HG02852 (cell line): ENCODE measurements at regions not wholly inside any gene's neighbourhood (a gene's known extent, or its start where the extent isn't known, plus 50 kb on each side); places are given as distances from the start of the nearest gene placed in this dataset.

Experiments
- ATAC-seq: cut with Tn5 transposase; IDR thresholded peaks from one replicate; pipeline ENCODE4 v1.9.1; 2021; ENCODE audit warnings: mild to moderate bottlenecking, moderate library complexity; ENCODE audit not compliant: unreplicated experiment

- no peak for ATAC-seq
Measured at GRCh38 chrX:69280933-69281332, 115.7 kb upstream of the PJA1 start.

GRCh38 chrX:69279234-69279633, 114.0 kb upstream of the PJA1 start:
- ATAC-seq, result no peak

DNA sequence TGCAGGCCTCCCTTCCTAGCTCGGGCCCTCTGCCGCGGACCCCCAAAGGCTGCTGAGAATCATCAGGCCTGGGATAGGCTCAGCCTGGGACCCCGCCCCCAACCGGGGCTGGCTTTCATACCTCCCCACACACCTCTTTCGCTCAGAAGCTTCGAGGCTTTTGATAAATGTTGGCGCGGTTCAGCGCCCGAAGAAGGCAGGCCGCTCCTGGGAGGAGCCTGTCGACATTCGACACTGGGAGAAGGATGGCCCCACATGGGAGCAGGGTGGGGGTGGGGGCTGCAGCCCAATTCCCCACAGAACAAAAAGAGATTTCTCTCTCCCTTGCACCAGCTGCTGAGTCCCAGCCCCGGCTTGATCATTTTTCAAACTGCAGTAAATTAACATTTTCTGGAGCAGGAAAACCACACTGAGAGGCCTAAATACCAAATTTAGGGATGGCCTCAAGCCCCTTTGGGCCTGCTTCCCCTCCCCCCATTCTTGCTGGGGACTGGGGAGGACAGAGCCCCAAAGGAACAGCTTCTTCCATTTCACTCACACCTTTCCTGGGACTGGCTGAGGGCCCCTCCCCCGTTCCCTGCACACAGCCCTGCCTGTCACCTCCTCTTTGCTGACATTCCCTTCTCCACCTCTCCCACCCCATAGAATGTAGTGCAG, 112.9 kb upstream of the PJA1 start:
- no peak for ATAC-seq

DNA sequence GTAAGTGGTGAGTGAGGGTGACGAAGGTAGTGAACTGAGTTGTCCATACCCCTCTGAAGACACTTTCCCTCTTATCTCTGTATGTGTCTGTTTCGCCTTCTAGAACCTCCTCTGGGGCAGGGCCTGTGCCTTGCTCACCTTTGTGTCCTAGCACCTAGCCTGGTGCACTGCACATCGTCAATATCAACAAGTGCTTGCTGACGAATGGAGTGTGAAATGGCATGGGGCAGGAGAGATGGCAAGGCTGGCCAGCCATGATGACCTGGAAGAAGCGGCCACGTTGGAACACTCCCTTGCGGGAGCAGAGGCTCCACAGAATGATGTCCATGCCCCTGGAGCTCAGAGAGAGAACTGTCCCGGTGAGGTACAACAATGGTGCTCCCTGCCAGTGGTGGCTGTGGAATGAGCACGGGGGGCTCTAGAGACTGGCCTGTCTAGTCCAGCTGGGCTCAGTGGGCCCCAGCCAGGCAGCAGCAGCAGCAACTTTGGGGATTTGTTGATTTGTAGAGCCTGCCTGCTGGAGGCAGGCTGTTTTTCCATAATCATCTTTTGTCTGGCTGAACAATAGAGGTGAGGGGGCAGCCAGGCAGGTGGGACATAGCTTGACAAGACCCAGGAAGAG, 112.2 kb upstream of the PJA1 start:
- ATAC-seq, result no peak

DNA sequence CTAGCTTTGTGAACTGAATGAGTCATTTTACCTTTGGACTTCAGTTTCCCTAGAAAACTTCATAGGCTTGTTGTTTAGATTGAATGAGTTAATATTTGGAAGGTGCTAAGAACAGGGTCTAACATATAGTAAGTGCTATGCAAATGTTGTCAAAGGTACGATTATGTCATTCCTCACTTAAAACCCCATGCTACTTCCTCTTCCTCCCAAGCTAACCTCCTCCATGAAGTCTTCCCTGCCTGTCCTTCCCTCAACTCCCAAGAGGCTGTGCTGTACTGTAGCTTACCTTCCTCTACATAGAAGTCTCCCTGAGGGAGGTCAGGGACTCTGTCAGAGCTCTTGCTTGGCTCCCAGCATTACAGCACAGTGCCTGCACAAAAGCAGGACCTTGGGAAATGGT, 103.4 kb upstream of the PJA1 start:
- no peak for ATAC-seq

DNA sequence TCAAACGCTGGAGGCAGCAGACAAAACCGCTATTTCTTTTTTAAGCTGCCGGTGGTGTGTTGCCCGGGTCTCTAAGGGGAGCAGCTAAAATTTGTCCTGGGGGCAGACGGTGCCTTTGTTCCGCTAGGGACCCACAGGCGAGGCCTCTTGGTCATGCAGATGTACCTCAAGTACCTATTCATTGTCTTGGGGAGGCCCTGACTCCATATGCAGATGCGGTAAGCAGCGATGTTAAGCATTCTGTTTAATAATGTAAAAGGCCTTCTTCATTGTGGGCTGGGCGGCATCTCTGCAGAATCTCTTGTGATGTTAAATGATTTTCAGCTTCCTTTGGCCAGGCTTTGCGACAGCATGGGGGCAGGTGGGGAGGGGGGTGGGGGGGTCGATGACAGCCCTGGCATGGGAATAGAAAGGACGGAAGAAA, 98.9 kb upstream of the PJA1 start:
- no peak for ATAC-seq

DNA sequence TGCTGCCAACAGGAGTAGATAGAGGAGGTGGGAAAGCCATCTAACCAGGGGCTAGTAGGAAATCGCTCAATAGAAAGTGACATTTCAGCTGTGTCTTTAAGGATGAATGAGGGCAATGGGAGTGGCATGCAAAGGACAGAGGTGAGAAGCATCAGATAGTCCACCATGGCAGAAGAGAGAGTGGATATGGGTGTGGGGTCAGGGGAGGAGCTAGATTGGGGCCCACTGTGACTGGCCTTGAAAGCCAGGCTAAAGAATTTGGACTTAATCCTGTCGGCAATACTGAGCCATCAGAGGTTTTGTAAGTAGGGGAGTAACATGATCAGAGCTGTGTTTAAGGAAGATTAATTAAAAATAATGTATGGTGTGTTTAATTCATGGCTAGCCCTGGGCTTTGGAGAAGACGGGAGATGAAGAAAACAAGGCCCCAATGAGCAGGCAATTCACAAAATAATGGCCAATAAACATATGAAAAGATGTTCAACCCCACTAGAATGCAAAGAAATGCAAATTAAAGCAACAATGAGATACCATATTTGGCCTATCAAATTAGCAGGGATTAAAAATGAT, 98.1 kb upstream of the PJA1 start:
- no peak for ATAC-seq

GRCh38 chrX:69262036-69262936, 97.0 kb upstream of the PJA1 start:
- ATAC-seq, result no peak

- no peak for ATAC-seq
Measured at GRCh38 chrX:69260169-69260568, 94.9 kb upstream of the PJA1 start.

DNA sequence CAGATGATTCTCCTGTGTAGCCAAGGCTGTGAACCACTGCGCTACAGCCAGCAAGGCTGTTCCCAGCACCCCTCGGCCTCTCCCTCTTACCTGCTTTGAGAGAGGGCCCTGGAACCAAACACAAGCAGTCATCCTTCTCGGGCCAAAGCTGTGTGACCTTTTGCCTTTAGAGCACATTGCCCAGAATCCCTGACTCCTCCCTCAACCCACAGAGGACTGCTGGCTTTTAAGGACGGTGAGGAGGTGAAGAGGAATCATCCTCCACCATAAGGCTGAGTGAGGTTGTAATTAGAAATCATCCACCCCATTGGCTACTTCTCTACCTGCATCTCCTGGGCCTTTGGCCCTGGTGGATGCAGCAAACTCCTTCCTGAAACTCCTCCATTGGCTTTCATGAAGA, 93.6 kb upstream of the PJA1 start:
- no peak for ATAC-seq

GRCh38 chrX:69257499-69258127, 92.4 kb upstream of the PJA1 start:
- ATAC-seq, result no peak

GRCh38 chrX:69256291-69256565, 91.0 kb upstream of the PJA1 start:
- ATAC-seq, result no peak

GRCh38 chrX:69255441-69256290, 90.4 kb upstream of the PJA1 start:
- ATAC-seq, result no peak

GRCh38 chrX:69253821-69254220, 88.6 kb upstream of the PJA1 start:
- ATAC-seq, result no peak

DNA sequence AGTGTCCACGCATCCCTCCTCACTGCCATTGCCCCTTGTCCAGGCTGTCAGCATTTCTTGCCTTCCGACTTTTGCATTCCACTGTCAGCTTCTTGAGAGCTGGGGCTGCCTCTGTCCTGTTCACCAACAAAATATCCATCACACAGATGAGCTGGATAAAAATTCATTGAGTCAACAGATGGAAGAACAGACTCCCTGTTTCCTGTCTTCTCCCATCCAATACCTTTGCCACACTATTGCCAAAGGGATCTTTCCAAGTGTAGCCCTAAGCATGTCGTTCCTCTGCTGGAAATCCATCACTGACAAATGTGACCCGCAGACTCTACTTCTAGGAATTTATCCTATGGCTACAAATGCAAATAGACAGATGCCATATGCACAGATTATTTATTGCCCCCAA, 78.0 kb upstream of the PJA1 start:
- no peak for ATAC-seq

DNA sequence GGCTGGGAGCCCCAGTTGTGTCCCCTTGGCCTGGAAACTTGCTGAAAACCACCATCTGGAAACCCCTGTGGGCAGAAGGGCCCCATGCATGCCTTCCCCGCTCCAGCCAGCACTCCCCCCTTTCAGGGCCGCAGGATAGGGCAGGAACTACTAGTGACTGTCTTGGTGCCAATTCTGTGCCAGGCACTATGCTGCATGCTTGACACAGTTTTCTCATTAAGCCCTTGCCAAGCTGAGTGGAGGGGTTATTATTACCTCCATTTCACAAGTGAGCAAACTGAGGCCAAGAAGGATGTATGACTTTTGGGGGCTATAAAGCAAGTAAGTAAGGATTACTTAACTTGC, 73.6 kb upstream of the PJA1 start:
- no peak for ATAC-seq

- no peak for ATAC-seq
Measured at GRCh38 chrX:69238114-69238886, 73.0 kb upstream of the PJA1 start.

DNA sequence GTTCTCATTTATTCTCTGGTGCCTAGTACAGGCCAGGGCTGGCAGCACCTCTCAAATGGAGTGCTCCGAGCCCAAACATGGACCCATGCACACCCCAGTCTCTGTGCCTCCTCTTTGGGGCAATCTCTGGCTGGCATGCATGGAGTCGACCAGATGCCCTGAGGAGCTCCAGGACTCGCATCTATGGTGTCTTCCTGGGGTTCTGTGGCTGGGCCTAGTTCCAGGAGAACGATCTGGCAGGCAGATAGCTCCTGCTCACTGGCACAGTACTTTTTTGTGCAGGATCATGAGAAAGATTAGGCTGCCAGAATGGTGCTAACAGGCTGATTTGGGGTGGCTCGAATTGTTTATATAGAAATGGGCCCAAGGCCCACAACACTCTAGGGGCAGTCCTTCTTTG, 72.0 kb upstream of the PJA1 start:
- no peak for ATAC-seq

DNA sequence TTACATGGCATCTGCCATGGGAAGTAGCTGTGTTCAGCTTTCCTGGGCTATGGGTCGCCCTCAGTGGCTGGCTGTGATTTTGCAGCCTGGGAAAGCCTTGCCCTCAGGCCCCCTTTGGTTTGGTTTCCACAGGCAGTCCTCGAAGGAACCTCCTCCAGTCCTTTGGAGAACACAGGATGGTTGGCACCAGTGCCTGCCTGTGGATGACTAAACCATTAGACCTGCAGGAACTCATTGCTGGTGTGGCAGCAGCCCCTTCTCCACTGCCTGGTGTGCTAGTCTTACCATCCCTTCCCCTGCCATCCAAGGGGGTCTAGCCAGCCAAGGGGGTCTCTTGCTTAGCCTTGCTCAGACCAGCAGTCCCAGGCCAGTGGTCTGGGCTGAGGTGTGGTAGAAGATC, 71.4 kb upstream of the PJA1 start:
- ATAC-seq, result no peak

GRCh38 chrX:69234624-69235023, 69.4 kb upstream of the PJA1 start:
- no peak for ATAC-seq
